Stimulated activated CD4-positive, alpha-beta T cell treated with anti-CD3 and anti-CD28 coated beads, Interleukin-12 subunit alpha, Interleukin-12 subunit beta, amount 100 ng/mL, for 48 hours (primary cell): ENCODE measurements at regions not wholly inside any gene's neighbourhood (a gene's known extent, or its start where the extent isn't known, plus 50 kb on each side); places are given as distances from the start of the nearest gene placed in this dataset.

Experiments
- DNase-seq, 3 donors: peaks; one replicate each; pipeline ENCODE4 v3.0.0-alpha.2; 2020; ENCODE audit warnings: low read depth in 2 of 3, low spot score in 1 of 3

GRCh38 chr12:127297327-127297726 lies 969.6 kb upstream of the TMEM132C start:
- DNase-seq: no peak

- DNase-seq: no peak
Measured at GRCh38 chr12:127300075-127300474, 966.9 kb upstream of the TMEM132C start.

- DNase-seq: no peak
Measured at GRCh38 chr12:127300753-127301152, 966.2 kb upstream of the TMEM132C start.

- no peak for DNase-seq
Measured at GRCh38 chr12:127301876-127302275, 965.1 kb upstream of the TMEM132C start.

GRCh38 chr12:127304751-127305725 lies 961.9 kb upstream of the TMEM132C start:
- DNase-seq: no peak

- no peak for DNase-seq
Measured at GRCh38 chr12:127306604-127307215, 960.3 kb upstream of the TMEM132C start.

GRCh38 chr12:127307528-127307927 lies 959.4 kb upstream of the TMEM132C start:
- no peak for DNase-seq

GRCh38 chr12:127308148-127308547 lies 958.8 kb upstream of the TMEM132C start:
- DNase-seq: no peak

- DNase-seq: no peak
Measured at GRCh38 chr12:127310548-127310947, 956.4 kb upstream of the TMEM132C start.

GRCh38 chr12:127311720-127312364 lies 955.1 kb upstream of the TMEM132C start:
- DNase-seq: no peak

GRCh38 chr12:127324681-127325080 lies 942.3 kb upstream of the TMEM132C start:
- no peak for DNase-seq

GRCh38 chr12:127327986-127328385 lies 939.0 kb upstream of the TMEM132C start:
- no peak for DNase-seq

GRCh38 chr12:127328867-127329266 lies 938.1 kb upstream of the TMEM132C start:
- no peak for DNase-seq

GRCh38 chr12:127334365-127334764 lies 932.6 kb upstream of the TMEM132C start:
- DNase-seq: no peak

GRCh38 chr12:127334912-127335644 lies 931.9 kb upstream of the TMEM132C start:
- DNase-seq: no peak

- DNase-seq: no peak
Measured at GRCh38 chr12:127336416-127336815, 930.6 kb upstream of the TMEM132C start.

- DNase-seq: no peak
Measured at GRCh38 chr12:127339065-127339464, 927.9 kb upstream of the TMEM132C start.

- no peak for DNase-seq
Measured at GRCh38 chr12:127340381-127340780, 926.6 kb upstream of the TMEM132C start.

- no peak for DNase-seq
Measured at GRCh38 chr12:127342861-127343260, 924.1 kb upstream of the TMEM132C start.

GRCh38 chr12:127343940-127344339 lies 923.0 kb upstream of the TMEM132C start:
- DNase-seq: no peak

- no peak for DNase-seq
Measured at GRCh38 chr12:127351481-127352010, 915.4 kb upstream of the TMEM132C start.
